ENCODE measurements at regions not wholly inside any gene's neighbourhood (a gene's known extent, or its start where the extent isn't known, plus 50 kb on each side); places are given as distances from the start of the nearest gene placed in this dataset.
"Not testable (repeated sequence)": the region's sequence is repeated elsewhere in the genome, so short reads cannot be mapped to it uniquely, and the experiment has no call there.

DNA sequence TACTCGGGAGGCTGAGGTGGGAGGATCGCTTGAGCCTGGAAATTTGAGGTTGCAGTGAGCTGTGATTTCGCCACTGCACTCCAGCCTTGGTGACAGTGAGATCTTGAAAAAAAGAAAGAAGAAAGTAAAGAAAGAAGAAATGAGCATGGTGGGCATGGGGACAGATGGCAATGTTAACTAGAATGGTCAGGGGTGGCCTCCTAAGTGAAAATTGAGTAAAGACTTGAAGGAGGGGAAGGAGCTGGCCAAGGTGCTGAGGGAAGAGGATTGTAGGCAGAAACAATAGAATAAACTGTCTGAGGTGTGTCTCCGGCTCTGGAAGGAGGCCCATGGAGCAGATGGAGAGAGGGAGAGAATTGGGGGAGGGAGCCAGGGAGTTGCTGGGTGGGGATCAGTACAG, 60.1 kb upstream of the METTL14 start:
- POLR2A ChIA-PET; H3K79me2 ChIP-seq (ENCODE audit: insufficient read depth, low read length); BruUV-seq (replicated peaks); FAIRE-seq; H3K4me2 ChIP-seq (ENCODE audit: low read depth, low read length); in situ Hi-C loops (cut with HindIII; ENCODE audit: extremely low pct_ligation_motif_present, low pct_unique_long_range_greater_than_20kb); CTCF ChIA-PET (ENCODE audit: low intra/inter-chr PET ratio, low total read pairs); intact Hi-C loops (cut with micrococcal nuclease; ENCODE audit: unreplicated experiment); H3K36me3 ChIP-seq (replicated peaks in 1 of 2; ENCODE audit: control insufficient read depth in 1 of 2, insufficient read depth in 2 of 2, low read length in 2 of 2); H4K20me1 ChIP-seq (ENCODE audit: insufficient read depth, low read length); H3K4me3 ChIP-seq (replicated peaks in 1 of 3; ENCODE audit: insufficient read depth in 1 of 3, low read depth in 2 of 3, low read length in 3 of 3); ATAC-seq; H2AFZ ChIP-seq (ENCODE audit: low read length); H3K4me1 ChIP-seq (ENCODE audit: insufficient read depth, low read length); H3K27ac ChIP-seq (ENCODE audit: extremely low read length, insufficient read depth, low read length); H3K27me3 ChIP-seq (ENCODE audit: control insufficient read depth in 1 of 2, insufficient read depth in 2 of 2, low read length in 2 of 2); DNase-seq (ENCODE audit: low spot score); H3K9me3 ChIP-seq (ENCODE audit: low read length); H3K9ac ChIP-seq (ENCODE audit: insufficient read depth, low read depth, low read length): not testable (repeated sequence)
- WGBS (ENCODE audit: low lambda C conversion rate) = 95% methylated on average over 4 of the region's 4 CpGs

DNA sequence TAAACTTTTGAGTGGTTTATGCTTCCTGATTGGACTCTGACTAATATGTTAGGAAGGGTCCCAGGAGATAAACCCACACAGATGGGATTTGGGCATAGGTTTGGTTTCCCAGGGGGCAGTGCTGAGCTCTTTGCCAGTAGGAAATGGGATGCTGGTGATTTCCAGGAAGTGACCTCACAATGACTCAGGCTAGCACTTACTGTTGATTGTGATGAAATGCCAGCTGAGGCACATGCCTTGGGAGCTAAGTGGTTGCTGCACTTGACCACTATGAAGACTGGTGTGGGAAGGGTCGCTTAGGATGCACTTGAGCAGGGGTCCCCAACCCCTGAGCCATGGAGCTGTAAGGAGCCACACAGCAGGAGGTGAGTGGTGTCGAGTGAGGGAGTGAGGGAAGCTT, 55.5 kb upstream of the METTL14 start:
- CTCF ChIA-PET (ENCODE audit: low intra/inter-chr PET ratio, low total read pairs); POLR2A ChIA-PET; in situ Hi-C loops (cut with HindIII; ENCODE audit: extremely low pct_ligation_motif_present, low pct_unique_long_range_greater_than_20kb): not testable (repeated sequence)

DNA sequence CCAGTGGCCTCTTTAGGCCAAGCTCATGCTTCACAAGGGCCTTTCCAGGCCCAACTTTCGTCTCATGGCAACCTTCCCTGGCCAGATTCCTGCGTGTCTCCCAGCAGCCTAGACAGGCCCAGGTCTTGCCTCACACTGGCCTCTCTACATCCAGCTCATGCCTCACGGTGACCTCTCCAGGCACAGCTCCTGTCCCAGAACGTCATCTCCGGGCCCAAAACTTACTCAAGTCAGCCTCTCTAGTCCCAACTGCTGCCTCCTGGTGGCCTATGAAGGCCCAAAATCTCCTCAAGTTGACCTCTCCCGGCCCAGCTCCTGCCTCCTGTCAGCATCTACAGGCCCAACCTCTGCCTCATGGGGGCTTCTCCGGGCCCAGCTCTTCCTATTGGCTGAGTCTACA, 54.3 kb upstream of the METTL14 start:
- H4K20me1 ChIP-seq (ENCODE audit: insufficient read depth, low read length); DNase-seq (ENCODE audit: low spot score); H3K36me3 ChIP-seq (replicated peaks in 1 of 2; ENCODE audit: control insufficient read depth in 1 of 2, insufficient read depth in 2 of 2, low read length in 2 of 2); ATAC-seq; BruUV-seq (replicated peaks); intact Hi-C loops (cut with micrococcal nuclease; ENCODE audit: unreplicated experiment); H3K9me3 ChIP-seq (ENCODE audit: low read length); H3K9ac ChIP-seq (ENCODE audit: insufficient read depth, low read depth, low read length); H2AFZ ChIP-seq (ENCODE audit: low read length); H3K4me1 ChIP-seq (ENCODE audit: insufficient read depth, low read length); H3K27me3 ChIP-seq (ENCODE audit: control insufficient read depth in 1 of 2, insufficient read depth in 2 of 2, low read length in 2 of 2); in situ Hi-C loops (cut with HindIII; ENCODE audit: extremely low pct_ligation_motif_present, low pct_unique_long_range_greater_than_20kb); H3K27ac ChIP-seq (ENCODE audit: extremely low read length, insufficient read depth, low read length); H3K4me2 ChIP-seq (ENCODE audit: low read depth, low read length); H3K4me3 ChIP-seq (replicated peaks in 1 of 3; ENCODE audit: insufficient read depth in 1 of 3, low read depth in 2 of 3, low read length in 3 of 3); H3K79me2 ChIP-seq (ENCODE audit: insufficient read depth, low read length); CTCF ChIA-PET (ENCODE audit: low intra/inter-chr PET ratio, low total read pairs); FAIRE-seq; POLR2A ChIA-PET: not testable (repeated sequence)
- WGBS (ENCODE audit: low lambda C conversion rate) = 83% methylated on average over 1 of the region's 7 CpGs

More for the DNA sequence above, 55.5 kb upstream of the METTL14 start:
- H3K4me2 ChIP-seq (ENCODE audit: low read depth, low read length); FAIRE-seq; H3K9me3 ChIP-seq (ENCODE audit: low read length); H2AFZ ChIP-seq (ENCODE audit: low read length); H3K27me3 ChIP-seq (ENCODE audit: control insufficient read depth in 1 of 2, insufficient read depth in 2 of 2, low read length in 2 of 2); H4K20me1 ChIP-seq (ENCODE audit: insufficient read depth, low read length); H3K4me1 ChIP-seq (ENCODE audit: insufficient read depth, low read length); BruUV-seq (replicated peaks); ATAC-seq; H3K36me3 ChIP-seq (replicated peaks in 1 of 2; ENCODE audit: control insufficient read depth in 1 of 2, insufficient read depth in 2 of 2, low read length in 2 of 2); intact Hi-C loops (cut with micrococcal nuclease; ENCODE audit: unreplicated experiment); H3K27ac ChIP-seq (ENCODE audit: extremely low read length, insufficient read depth, low read length); H3K9ac ChIP-seq (ENCODE audit: insufficient read depth, low read depth, low read length); H3K4me3 ChIP-seq (replicated peaks in 1 of 3; ENCODE audit: insufficient read depth in 1 of 3, low read depth in 2 of 3, low read length in 3 of 3); H3K79me2 ChIP-seq (ENCODE audit: insufficient read depth, low read length); TF ChIP-seq GABPA (IDR thresholded peaks at IDR 0.05; ENCODE audit: low read depth, low read length); CREB1 (CRISPR knock-in tag; IDR thresholded peaks at IDR 0.05): not testable (repeated sequence)
- DNase-seq (ENCODE audit: low spot score) = peak; percentile 12
- WGBS (ENCODE audit: low lambda C conversion rate) = no CpG with 5 or more reads among the region's 2 CpGs
- peak; percentile 55 for TF ChIP-seq FOSL2 (CRISPR knock-in tag; IDR thresholded peaks at IDR 0.05)
- TF ChIP-seq ZBTB21 (CRISPR knock-in tag; IDR thresholded peaks at IDR 0.05) = peak; percentile 63; the same call in 1 of the 2 replicates
- TF ChIP-seq GABPA (CRISPR knock-in tag; IDR thresholded peaks at IDR 0.05; ENCODE audit: low read depth) = 0 out of 2 replicates have a peak, but pooled peaks have one; percentile 21
- TF ChIP-seq CREB1 (IDR thresholded peaks at IDR 0.05) = peak; percentile 36; the same call in 1 of the 2 replicates

DNA sequence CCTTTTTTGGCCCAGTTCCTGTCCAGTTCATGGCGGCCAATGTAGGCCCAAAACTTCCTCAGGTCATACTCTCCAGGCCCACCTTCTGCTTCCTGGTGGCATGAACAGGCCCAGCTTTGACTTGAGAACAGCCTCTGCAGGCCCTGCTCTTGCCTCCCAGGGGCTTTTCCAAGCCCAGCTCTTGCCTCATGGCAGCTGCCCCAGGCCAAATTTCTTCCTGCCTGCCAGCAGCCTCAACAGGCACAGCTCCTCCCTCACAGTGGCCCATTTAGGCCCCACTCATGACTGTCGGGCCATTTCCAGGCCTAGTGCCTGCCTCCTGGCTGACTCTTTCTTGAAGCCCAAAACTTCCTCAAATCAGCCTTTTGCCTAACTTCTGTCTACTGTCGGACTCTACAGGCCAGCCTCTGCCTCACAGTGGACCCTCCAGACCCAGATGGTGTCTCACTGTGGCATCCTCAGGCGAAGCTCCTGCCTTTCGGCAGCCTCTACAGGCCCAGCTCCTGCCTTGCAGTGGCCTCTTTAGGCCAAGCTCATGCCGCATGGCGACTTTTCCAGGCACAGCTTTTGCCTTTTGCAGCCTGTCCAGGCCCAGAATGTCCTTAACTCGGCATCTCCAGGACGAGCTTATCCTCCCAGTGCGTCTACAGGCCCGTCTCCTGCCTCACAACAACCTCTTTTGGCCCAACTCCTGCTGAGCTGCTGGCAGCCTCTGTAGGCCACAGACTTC, 53.7 kb upstream of the METTL14 start:
- FAIRE-seq; H2AFZ ChIP-seq (ENCODE audit: low read length); H3K4me2 ChIP-seq (ENCODE audit: low read depth, low read length); DNase-seq (ENCODE audit: low spot score); ATAC-seq; in situ Hi-C loops (cut with HindIII; ENCODE audit: extremely low pct_ligation_motif_present, low pct_unique_long_range_greater_than_20kb); H3K27me3 ChIP-seq (ENCODE audit: control insufficient read depth in 1 of 2, insufficient read depth in 2 of 2, low read length in 2 of 2); BruUV-seq (replicated peaks); intact Hi-C loops (cut with micrococcal nuclease; ENCODE audit: unreplicated experiment); H3K9ac ChIP-seq (ENCODE audit: insufficient read depth, low read depth, low read length); H4K20me1 ChIP-seq (ENCODE audit: insufficient read depth, low read length); H3K4me1 ChIP-seq (ENCODE audit: insufficient read depth, low read length); H3K27ac ChIP-seq (ENCODE audit: extremely low read length, insufficient read depth, low read length); H3K79me2 ChIP-seq (ENCODE audit: insufficient read depth, low read length); POLR2A ChIA-PET; H3K9me3 ChIP-seq (ENCODE audit: low read length); H3K4me3 ChIP-seq (replicated peaks in 1 of 3; ENCODE audit: insufficient read depth in 1 of 3, low read depth in 2 of 3, low read length in 3 of 3); H3K36me3 ChIP-seq (replicated peaks in 1 of 2; ENCODE audit: control insufficient read depth in 1 of 2, insufficient read depth in 2 of 2, low read length in 2 of 2); CTCF ChIA-PET (ENCODE audit: low intra/inter-chr PET ratio, low total read pairs): not testable (repeated sequence)
- 100% methylated on average over 11 of the region's 11 CpGs for WGBS (ENCODE audit: low lambda C conversion rate)

Data from HepG2 (cell line).